ENCODE measurements at regions not wholly inside any gene's neighbourhood (a gene's known extent, or its start where the extent isn't known, plus 50 kb on each side); places are given as distances from the start of the nearest gene placed in this dataset.

GRCh38 chr14:97367278-97367677 lies 570.1 kb downstream of the VRK1 start:
- TF ChIP-seq CTCF (IDR thresholded peaks at IDR 0.05; ENCODE audit: poor library complexity, severe bottlenecking) (no peak), EZH2 (IDR thresholded peaks at IDR 0.05; ENCODE audit: borderline replicate concordance, insufficient read depth, low read length, poor library complexity, severe bottlenecking) (no peak), POLR2AphosphoS5 (IDR thresholded peaks at IDR 0.05) (no peak), TAF1 (IDR thresholded peaks at IDR 0.05; ENCODE audit: low read depth) (no peak), MXI1 (conservative IDR thresholded peaks at IDR 0.05; ENCODE audit: poor library complexity, severe bottlenecking) (no peak), EP300 (conservative IDR thresholded peaks at IDR 0.05; ENCODE audit: poor library complexity, severe bottlenecking) (no peak), RAD21 (conservative IDR thresholded peaks at IDR 0.05) (no peak)
- TF ChIP-seq, protein P1, sequence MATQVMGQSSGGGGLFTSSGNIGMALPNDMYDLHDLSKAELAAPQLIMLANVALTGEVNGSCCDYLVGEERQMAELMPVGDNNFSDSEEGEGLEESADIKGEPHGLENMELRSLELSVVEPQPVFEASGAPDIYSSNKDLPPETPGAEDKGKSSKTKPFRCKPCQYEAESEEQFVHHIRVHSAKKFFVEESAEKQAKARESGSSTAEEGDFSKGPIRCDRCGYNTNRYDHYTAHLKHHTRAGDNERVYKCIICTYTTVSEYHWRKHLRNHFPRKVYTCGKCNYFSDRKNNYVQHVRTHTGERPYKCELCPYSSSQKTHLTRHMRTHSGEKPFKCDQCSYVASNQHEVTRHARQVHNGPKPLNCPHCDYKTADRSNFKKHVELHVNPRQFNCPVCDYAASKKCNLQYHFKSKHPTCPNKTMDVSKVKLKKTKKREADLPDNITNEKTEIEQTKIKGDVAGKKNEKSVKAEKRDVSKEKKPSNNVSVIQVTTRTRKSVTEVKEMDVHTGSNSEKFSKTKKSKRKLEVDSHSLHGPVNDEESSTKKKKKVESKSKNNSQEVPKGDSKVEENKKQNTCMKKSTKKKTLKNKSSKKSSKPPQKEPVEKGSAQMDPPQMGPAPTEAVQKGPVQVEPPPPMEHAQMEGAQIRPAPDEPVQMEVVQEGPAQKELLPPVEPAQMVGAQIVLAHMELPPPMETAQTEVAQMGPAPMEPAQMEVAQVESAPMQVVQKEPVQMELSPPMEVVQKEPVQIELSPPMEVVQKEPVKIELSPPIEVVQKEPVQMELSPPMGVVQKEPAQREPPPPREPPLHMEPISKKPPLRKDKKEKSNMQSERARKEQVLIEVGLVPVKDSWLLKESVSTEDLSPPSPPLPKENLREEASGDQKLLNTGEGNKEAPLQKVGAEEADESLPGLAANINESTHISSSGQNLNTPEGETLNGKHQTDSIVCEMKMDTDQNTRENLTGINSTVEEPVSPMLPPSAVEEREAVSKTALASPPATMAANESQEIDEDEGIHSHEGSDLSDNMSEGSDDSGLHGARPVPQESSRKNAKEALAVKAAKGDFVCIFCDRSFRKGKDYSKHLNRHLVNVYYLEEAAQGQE (IDR thresholded peaks at IDR 0.05; ENCODE audit: borderline replicate concordance): no peak

Data from neural cell (in vitro differentiated cells).